Stimulated activated CD4-positive, alpha-beta T cell treated with anti-CD3 and anti-CD28 coated beads, Interleukin-12 subunit alpha, Interleukin-12 subunit beta, amount 100 ng/mL, for 48 hours (primary cell): ENCODE measurements at regions not wholly inside any gene's neighbourhood (a gene's known extent, or its start where the extent isn't known, plus 50 kb on each side); places are given as distances from the start of the nearest gene placed in this dataset.

Source experiments
- DNase-seq, 3 donors: peaks; one replicate each; pipeline ENCODE4 v3.0.0-alpha.2; 2020; ENCODE audit warnings: low read depth in 2 of 3, low spot score in 1 of 3

DNA sequence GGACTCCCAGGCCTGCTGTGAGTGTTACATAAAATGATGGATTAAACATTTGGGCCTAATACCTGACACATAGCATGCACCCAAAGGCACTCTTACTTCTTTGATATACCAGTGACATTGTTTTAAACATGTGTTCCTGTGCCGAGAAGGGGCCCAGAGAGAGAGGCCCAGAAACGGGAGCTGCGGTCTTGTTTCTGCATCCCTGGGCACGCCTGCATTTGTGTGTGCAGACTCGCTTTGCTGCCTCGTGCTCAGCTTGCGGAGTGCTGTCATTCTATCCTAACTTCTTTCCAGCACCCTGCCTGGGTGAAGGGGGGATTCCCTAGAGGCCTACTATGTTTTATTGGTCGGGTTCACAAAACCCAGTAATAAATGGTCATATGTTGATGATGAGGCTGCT lies 666.2 kb upstream of the HS6ST1 start:
- DNase-seq: no peak

DNA sequence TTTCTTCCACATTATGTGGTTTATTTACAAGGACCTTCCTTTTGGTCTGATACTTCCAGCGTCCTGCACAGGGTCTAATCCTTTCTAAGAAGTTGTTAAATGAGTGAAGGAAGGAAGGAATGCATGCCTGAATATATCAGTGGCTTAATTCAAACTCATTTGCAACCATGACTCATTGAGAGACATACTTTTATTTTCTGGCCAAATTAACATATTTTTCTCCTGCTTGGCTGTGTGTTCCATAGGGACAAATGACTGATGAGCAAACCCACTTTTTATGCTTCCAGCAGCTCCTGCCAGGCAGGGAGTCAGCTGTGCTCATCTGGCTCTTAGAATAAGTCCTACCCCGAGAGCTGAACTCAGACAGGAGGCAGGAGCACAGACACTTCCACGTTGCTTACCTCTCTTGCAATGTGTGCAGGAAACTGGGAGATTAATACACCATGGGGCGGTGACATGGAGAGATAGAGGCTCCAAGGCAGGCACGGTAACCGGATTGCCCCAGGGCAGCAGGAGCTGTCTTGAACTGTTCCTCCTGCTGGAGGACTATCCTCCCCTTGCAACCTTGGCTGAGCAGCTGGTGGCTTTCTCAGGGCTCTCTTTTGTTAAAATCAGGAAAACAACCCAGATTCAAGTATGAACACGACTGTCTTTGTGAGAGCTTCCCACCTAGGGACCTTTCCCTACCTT lies 667.5 kb upstream of the HS6ST1 start:
- no peak for DNase-seq

DNA sequence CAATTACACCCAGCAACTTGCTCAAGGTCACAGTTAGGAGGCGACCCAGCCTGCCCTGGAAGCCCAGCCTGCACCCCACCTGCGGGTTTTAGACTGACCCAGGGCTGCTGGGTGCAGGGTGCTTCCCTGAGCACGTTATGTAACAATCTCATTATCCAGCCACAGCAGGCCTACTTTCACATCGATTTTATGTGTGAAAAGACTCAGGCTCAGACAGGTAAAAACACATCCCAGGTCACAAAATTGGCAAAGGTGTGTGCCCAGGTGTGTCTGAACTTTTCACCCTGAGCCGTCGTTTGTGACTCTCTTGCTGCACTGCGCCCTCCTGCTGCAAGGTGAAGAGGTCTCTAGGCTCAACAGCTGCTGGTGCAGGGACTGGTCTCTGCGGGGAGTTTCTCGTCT lies 668.2 kb upstream of the HS6ST1 start:
- no peak for DNase-seq

DNA sequence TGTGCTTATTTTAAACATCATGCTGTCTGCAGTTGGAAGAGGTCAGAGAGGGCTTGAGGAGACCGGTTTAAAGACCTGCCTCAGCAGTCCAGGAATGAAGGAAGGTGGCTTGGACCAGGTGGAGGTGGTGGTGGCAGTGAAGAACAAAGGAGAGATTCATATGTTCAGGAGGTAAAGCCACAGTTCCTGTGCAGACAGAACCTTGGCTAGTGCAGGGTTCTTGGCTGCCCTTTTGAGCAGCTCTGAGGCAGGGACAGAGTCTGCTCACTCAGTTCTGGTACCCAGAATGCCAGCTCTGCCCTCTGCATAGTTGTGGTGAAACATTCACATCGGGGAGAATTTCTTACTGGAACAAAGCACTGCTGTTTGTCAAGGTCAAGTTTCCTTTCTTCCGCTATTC lies 669.7 kb upstream of the HS6ST1 start:
- DNase-seq: no peak

DNA sequence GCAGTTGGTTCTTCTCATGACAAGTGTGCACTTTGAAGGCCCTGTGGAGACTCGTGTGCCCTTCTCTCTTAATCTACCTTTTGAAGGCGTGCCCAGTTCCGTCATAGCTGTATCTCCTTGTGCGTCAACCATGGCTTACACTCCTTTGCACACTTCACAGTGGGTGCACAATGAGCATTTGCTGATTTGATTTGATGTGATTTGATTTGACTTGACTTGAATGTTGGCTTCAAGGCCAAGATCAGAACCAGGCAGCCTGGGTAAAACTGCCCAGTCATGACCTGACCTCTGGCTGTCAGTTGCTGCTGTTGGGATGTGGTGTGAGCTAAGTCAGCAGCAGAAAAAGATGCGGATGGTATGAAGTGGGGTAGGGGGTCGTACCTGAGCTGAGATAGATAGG lies 670.3 kb upstream of the HS6ST1 start:
- no peak for DNase-seq

DNA sequence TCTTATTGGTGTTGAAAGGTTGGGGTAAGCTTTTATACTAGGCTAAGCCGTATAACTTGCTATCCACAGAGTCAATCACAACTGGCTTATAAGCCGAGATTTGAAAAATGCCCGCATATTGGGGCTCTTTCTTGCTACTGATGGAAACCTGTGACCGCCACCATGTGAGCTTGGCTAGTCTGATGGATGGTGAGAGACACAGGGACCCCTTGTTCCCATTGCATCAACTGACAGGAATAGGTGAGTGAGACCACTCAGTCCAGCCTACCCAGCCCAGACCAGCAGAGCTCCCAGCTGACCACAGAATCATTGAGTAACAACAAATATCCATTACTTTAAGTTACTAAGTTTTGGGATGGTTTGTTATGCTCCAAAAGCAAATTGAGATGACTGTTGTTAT lies 676.4 kb upstream of the HS6ST1 start:
- DNase-seq: no peak

DNA sequence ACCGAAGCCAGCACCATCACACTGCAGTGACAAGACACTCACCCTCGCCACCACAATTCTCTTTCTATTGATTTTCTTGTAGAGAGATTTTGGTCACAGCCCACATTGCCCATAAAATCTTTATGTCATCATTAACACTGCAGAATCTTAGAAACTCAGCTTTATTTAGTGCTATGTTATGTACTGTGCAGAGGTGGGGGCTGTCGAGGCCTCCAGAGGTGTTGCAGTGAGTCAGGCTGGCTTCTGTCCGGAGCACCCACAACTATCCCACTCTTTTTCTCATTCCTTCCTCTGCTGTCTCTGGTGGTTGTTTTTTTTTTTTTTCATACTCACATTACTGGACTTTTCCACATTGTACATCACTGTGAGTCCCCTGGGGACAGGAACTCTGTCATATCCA lies 677.4 kb upstream of the HS6ST1 start:
- no peak for DNase-seq

DNA sequence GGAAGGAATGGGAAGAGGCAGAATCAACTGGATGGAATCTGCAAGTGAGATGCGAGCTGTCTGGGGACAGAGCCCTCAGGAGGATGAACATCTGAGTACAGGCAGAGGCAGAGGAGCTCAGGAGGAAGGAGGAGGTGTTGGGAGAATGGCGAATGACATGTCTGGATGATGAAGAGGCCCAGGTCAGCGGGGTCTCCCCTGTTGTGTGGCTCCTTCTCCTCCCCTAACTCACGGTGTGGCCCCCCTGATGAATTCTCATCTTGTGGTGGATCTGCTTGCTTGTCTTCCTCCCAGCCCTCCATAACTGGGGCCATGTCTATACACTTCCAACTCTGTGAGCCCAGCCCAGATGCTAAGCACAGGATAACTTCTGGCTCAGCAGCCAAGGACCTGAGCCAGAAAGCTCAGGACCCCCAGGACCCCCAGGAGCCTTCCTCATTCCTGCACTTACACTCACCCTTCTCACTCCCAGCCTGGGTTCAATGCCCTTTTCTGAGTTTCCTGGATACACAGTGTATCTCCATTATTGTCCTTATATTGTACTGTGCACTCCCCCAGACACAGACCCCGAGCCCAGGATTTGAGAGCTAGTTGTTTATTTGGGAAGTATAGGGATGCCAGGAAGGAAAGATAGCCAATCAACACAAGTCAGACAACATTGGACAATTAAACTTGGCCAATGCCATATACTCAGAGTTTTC lies 678.6 kb upstream of the HS6ST1 start:
- no peak for DNase-seq

DNA sequence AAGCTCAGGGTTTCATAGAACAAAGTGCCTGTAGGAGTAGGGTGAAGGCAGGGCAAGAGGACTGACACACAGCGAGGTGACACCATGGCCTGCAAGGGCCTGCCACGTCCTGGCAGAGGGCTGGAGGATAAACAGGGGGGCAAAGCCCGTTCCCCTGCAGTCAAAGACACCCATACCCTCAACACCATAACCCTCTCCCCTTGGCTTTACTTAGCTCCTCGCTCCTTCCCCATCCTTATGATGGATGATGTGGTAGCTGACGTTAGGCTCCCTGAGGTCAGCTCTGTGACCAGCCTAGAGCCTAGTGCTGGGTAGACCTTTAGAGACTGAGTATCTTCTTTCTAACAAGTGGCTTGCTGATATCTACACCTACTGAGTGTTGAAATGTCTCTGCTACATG lies 683.3 kb upstream of the HS6ST1 start:
- DNase-seq: no peak

DNA sequence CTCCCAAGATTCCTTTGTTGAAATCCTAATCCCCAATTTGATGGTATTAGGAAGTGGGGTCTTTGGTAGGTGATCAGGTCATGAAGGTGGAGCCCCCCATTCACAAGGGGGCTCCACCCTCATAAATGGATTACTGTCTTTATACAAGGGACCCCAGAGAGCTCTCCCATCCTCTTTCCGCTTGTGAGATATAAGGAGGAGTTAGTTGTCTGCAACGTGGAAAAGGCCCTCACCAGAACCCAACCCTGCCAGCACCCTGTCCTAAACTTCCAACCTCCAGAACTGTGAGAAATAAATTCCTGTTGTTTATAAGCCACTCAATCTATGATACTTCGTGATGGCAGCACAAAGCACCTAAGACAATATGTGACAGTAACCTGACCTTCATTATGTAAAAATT lies 684.1 kb upstream of the HS6ST1 start:
- DNase-seq: no peak

DNA sequence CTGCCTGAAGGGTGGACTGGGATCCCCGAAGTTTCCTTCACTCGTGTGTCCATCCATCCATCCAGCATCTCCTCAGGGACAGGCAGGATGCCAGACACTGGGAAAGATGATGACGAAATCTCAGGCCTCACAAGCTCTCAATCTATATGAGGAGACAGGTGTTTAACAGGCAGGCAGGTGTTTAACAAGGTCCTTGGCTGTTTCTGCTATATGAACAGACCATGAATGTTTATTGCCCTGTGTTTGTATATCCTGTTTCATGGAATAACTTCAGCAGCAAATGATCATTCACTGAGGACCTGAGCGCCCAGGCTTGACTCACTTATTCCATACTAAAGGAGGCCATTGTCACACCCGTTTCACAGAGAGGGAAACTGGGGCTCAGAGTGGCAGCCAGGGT lies 685.8 kb upstream of the HS6ST1 start:
- DNase-seq: no peak

DNA sequence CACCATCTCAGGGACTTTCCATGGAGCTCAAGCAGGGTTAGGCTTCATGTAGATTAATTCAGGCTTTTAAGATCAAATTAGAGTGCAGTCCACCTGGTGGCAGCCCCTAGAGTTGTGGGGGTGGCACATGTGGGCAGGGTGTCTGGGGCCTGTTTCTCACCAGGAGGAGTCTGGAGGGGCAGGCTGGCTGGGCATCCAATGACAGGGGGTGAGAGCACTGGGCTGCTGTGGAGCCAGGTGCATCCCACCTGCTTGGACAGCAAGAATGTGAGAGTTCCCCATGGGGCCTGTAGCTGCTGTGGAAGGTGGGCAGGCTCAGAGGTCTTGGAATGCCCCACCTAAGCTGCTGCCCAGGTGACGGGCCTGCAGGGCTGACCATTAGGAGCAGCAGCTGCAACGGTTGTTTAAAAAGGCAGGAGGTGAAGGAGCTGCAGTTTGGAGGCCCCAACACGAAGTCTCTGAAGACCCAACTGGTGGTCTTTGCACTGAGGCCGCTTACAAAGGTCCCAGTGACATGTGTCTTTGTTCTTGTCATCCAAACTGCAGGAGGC lies 686.3 kb upstream of the HS6ST1 start:
- no peak for DNase-seq

DNA sequence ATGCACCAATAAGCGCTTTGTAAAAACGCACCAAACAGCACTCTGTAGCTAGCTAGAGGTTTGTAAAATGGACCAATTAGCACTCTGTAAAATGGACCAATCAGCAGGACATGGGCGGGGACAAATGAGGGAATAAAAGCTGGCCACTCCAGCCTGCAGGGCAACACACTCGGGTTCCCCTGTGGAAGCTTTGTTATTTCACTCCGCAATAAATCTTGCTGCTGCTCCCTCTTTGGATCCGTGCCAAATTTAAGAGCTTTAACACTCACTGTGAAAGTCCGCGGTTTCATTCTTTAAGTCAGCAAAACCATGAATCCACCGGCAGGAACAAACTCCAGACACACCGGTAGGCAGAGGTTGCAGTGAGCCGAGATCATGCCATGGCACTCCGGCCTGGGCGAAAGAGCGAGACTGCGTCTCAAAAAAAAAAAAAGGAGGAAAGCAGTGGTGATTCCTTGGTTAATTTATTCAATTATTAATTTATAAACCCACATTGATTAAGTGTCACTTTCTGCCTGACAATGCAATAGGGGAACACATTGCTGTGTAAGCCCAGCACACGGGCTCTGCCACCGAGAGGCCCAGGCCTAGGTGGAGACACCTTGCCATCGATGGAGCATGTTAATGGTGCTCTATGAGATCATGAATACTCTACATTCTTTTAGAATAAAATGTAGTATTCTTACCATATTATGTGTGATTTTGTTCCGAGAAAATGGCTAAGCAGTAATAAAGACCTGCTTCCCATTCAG lies 687.6 kb upstream of the HS6ST1 start:
- DNase-seq: no peak

DNA sequence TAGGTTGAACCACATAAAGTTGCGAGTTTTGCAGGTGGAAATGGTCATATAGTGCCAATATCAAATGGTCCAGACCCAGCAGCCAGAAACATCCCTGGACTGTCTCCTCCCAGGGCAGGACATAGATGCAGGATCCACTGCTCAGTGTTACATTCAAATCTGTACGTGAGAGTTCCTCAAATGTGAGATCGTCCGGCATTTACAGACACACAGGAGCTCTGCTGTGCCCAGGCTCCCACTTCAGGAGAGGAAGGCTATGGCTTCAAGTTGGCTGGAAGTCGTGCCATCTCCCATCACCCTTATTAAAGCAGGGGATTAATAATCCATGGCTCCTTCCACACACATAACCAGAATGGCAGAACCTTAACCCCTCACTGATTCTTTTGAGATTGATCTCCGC lies 688.2 kb upstream of the HS6ST1 start:
- DNase-seq: no peak

DNA sequence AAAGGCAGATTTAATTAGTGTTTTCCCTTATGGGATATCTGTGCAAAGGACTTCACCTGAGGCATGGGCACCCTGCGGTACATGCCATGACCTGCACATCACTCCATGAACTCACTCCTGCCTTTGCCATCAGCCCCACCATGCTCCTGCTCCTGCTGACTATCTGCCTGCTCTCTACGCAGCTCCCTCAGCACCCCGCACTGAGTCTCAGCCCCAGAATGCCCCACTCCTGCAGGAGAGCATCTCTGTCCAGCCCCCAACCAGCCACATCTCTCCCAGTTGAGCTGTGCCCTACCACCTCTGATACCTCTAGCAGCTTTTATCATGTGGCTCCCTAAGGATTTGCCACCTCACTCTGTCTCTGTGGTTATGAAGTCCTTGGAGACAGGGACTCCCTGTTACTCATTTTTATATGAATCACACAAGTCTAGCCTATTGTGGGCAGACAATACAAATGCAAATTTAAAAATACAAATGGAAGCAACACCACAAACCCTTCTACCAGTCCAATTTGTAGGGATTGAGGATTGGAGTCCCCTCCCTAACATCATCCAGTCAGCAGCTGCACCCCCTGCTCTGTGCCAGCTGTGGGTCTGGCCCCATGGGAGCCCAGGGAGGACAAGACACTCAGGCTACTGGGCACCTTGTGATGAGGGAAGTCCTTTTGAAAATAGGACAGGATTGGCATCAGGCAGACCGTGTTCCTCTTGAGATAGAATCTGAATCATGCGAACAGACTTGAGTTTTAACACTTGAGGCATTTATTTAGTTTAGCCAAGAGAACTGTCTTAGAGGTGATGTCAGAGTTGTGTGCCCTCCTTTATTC lies 689.6 kb upstream of the HS6ST1 start:
- DNase-seq: no peak

DNA sequence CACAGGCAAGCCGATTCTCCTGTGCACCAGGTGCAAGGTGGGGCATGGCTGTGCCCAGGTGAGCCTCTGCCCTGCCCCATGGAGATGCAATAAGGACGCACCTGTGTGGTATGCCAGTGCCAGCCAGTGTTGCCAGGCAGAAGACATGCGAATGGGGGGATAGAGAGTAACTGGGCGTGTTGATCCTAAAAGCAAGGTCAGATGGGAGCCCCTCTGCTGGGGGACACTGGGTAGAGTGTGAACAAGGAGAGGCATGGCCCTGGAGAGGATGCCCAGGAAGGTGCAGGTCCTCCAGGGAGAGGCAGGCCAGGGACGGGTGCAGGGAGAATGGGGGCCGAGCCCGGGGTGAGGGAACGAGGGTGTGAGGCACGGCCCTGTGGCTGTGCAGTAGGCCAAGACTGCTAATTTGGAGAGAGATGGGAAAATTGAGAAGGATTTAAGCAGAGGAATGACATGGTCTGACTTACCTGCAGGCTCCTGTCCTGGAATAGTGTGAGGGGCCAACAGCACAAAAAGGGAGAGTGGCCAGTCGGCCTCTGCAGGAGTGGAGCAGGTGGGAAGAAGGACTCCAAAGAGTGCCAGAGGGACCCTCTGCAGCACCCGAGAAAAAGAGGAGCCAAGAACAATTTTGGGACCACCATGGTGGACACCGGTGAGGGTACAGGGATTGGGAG lies 690.4 kb upstream of the HS6ST1 start:
- DNase-seq: no peak

DNA sequence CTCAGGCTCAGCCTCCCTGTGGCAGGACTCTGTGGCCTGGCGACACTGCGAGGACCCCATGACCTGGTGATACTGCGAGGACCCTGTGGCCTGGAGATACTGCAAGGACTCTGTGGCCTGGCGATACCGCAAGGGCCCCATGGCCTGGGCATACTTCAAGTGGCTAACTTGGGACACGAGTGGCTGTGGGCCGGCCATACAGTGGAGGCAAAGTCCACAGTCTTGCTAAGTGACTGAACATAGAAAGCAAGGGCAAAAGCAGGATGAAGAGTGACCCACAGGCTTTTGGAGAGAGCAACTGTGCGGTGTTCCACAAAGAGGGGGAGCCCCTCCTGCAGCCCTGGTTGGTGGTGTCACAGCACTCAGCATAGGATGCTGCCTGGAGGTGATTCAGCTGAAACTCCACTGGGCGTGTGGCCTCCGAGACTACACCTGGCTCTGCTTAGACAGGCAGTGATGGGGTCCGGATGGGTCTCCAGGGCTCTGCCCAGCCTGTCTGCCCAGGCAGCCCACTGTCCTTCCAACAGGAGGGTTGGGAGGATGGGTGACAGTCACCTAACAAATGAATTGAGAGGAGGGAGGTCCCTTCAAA lies 691.0 kb upstream of the HS6ST1 start:
- DNase-seq: no peak

DNA sequence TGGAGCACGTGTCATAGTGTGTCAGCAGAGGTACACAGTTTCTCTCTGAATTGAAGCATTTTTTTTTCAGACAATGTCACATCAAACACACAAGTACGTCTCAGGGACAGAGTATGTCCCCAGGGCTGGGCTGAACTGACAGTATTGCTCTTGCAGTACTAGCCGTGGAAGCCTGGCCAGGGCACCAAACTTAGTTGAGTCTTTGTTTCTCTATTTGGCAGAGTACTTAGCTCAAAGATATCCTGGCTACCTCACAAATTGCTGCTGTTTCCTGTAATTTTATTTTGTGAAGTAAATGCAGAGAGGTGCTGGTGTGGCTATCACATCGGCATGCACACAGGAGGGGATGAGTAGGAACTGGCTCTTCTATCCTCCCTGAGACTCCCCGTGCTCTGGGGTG lies 691.6 kb upstream of the HS6ST1 start:
- no peak for DNase-seq

DNA sequence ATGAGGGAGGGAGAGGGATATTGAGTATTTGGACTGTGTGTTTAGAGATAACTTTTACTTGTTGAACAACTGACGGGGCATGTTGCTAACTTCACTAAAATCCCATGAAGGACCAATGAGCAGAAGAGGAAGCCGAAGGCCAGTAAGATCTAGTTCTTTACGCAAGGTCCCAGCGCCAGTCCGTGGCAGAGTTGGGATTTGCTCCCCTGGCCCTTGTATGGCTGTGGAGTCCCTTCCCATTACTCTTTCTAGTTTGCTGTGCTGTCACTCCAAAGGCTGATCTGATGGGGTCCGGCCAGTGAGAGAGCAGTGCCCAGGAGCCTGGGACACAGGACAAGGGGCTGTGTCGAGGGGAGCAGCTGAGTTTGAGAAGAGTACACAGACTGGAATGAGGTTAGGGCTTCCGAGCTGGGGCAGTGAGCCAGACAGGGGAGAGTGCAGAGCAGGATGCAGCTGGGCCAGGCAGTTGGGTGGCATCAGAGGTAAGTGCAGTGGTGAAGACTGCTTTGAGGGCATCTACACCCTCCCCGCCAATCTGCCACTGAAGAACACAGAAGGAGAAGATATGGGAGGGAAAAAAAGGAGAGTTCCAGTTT lies 692.9 kb upstream of the HS6ST1 start:
- no peak for DNase-seq

DNA sequence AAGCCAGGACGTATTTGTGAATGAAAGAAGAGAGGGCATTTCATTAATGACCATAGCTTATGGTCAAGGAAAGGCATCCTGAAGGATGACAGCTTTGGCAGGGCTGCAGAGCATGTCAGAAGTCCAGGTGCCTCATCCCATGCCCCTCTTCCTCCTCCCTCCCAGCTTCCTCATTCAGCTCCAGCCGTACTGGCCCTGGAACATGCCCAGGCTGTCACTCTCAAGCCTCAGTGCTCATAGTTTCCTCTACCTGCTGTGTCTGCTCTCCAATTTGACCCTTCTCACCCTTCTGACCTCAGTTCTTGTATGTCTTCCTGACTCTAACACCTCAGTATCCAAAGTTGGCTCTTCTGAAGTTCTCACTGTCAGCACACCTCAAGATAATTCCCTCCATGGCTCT lies 695.8 kb upstream of the HS6ST1 start:
- no peak for DNase-seq
